GM21515 (cell line): ENCODE measurements at regions not wholly inside any gene's neighbourhood (a gene's known extent, or its start where the extent isn't known, plus 50 kb on each side); places are given as distances from the start of the nearest gene placed in this dataset.

Experiments used
- ATAC-seq: cut with Tn5 transposase; IDR thresholded peaks from one replicate; pipeline ENCODE4 v1.9.1; 2021; ENCODE audit not compliant: unreplicated experiment

GRCh38 chr12:32043928-32044549 is 62.6 kb upstream of the BICD1 start:
- ATAC-seq, result no peak

DNA sequence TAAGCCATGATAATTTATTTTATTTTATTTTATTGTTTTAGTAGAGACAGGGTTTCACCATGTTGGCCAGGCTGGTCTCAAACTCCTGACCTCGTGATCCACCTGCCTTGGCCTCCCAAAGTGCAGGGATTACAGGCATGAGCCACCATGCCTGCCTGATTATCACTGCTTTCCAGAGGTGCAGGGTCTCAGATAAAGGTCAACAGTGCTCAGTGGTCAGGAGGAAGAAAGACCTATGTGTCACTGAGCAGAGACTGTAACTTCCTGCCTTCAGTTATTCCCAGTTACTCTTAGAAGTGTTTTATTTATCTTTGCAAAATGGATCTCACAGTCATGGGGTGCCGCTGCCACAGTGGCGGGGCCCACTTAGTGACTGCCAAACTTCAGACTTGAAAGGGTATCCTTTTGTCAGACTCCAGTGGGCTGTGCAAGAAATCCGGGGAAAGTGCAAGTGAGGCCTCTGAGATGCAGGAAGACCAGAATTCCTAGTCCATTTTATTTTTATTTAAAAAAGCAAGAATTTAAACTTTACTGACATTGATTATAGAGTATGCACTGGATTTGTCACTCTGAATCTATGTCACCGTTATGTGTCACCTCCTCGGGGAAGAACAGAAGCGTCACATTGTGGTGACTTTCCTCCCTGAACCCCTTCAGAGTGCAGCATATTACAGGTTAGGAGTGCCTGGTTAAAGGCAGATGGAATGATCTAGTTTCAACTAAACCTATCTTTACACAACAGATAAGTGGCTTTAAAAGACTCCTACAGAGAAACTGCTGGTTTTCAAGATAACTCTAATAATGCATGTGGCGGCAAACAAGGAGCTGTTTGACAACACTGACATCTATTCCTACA is 59.1 kb upstream of the BICD1 start:
- ATAC-seq, result no peak

DNA sequence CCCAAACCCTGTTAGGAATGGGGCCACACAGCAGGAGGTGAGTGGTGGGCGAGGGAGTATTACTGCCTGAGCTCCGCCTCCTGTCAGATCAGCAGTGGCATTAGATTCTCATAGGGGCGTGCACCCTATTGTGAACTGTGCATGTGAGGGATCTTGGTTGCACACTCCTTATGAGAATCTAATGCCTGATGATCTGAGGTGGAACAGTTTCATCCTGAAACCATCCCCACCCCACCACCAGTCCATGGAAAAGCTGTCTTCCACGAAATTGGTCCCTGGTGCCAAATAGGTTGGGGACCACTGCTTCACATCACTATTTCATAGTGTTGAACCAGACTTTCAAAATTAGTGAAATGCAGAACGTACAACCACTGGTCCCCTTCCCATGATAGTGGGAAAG is 57.9 kb upstream of the BICD1 start:
- ATAC-seq, result no peak

GRCh38 chr12:32049956-32050355 is 56.7 kb upstream of the BICD1 start:
- ATAC-seq, result no peak

- ATAC-seq, result no peak
These were observed 55.0 kb upstream of the BICD1 start for GRCh38 chr12:32051511-32052211.

DNA sequence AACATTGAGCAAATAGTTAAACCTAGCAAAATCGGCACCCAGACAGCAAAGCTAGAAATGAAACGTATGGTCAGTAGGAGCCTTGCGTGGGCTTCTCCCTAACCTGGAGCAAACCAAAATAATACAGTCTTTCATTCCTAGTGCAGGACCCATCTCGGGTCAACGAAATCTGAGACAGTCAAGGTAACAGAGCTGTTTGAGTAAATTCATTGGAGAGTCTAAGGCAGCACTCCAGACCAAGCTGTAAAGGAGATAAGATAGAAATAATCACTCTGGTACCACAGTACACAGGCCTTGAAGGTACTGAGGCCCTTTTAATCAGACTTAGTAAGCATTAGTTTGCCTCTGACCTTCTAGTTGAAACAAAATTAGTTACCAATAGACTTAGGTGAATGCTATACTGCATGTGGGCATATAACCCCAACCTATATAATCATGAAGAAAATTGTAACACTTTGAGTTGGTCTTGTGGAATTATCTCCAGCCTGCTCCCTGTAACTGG is 54.4 kb upstream of the BICD1 start:
- no peak for ATAC-seq

GRCh38 chr12:32053881-32054624 is 52.6 kb upstream of the BICD1 start:
- ATAC-seq, result no peak
